ENCODE measurements at regions not wholly inside any gene's neighbourhood (a gene's known extent, or its start where the extent isn't known, plus 50 kb on each side); places are given as distances from the start of the nearest gene placed in this dataset.
A peak's percentile ranks its signal among the peaks of the same experiment; 100 is the strongest.

DNA sequence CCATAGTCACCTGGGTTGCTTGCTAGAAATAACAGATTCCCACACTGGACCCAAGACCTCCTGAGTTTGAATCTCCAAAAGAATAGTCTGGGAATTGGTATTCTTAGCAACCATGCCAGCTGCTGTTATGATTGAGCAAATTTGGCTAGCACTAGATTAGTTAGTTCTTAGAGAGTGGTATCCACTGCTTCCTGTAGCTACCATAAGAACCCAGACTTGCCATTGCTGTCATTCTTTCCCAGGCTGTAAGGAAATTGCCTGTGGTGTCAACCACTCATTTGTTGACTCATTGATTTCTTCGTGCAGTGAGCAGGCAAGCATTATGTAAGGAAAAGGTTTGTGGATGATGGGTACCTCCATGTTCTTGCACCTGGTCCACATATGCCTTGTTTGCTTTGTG, 201.8 kb upstream of the RGS6 start:
- peaks cover 63 to 82% of the 10 kb centered on the region in 2 donors for H3K36me3 Mint-ChIP-seq
- no peaks in the 10 kb centered on the region for H3K4me1 Mint-ChIP-seq
- Histone ChIP-seq H3K27ac (ENCODE audit: low read depth, low read length) (no peak overlapping the region), H3K9me3 (ENCODE audit: control insufficient read depth in 1 of 2, low read length in 2 of 2) (no peaks in the 10 kb centered on the region), H3K27me3 (ENCODE audit: insufficient read depth, low read length) (no peaks in the 10 kb centered on the region), H3K36me3 (ENCODE audit: insufficient read depth, low read length) (peaks cover 28% of the 10 kb centered on the region), H3K4me3 (ENCODE audit: low read length in 2 of 2) (no peak overlapping the region), H3K4me1 (ENCODE audit: insufficient read depth, low read length) (no peaks in the 10 kb centered on the region)
- no peaks in the 10 kb centered on the region for H3K9me3 Mint-ChIP-seq
- intact Hi-C loops (cut with micrococcal nuclease) = no loop called here
- CTCF ChIA-PET (ENCODE audit: partially characterized antibody) = no interaction called here
- H3K4me3 Mint-ChIP-seq = no peak overlapping the region
- H3K27ac Mint-ChIP-seq = no peak overlapping the region
- DNase-seq = no peak
- POLR2A ChIA-PET (ENCODE audit: partially characterized antibody) = no interaction called here
- no peaks in the 10 kb centered on the region for H3K27me3 Mint-ChIP-seq

DNA sequence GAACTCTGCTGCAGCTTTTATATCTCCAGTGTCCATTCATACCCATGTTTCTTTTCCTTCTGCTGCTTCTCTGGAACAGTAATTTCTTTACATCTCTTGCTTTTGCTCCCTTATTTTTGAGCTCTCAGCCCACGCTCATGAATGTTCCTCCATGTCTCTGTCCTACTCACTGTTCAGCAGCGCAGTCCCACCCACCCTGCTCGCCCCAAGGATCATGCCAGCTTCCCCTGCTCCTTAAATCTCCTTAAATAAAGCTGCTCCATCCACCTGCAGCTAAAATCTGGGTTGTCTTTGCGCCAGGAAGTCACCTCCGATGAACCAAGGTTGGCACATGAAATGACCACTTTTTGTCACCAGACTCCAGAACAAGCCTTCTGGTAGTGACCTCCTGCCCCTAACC, 201.1 kb upstream of the RGS6 start:
- Histone ChIP-seq H3K27me3 (ENCODE audit: insufficient read depth, low read length) (no peaks in the 10 kb centered on the region), H3K4me1 (ENCODE audit: insufficient read depth, low read length) (no peaks in the 10 kb centered on the region), H3K4me3 (ENCODE audit: low read length in 2 of 2) (no peak overlapping the region), H3K36me3 (ENCODE audit: insufficient read depth, low read length) (peaks cover 32% of the 10 kb centered on the region), H3K9me3 (ENCODE audit: control insufficient read depth in 1 of 2, low read length in 2 of 2) (no peaks in the 10 kb centered on the region), H3K27ac (ENCODE audit: low read depth, low read length) (no peak overlapping the region)
- ChIA-PET CTCF (ENCODE audit: partially characterized antibody) (no interaction called here), POLR2A (ENCODE audit: partially characterized antibody) (no interaction called here)
- no peak for DNase-seq
- peak overlapping the region in 1 of 7 donors; percentile 1 for H3K27ac Mint-ChIP-seq
- H3K36me3 Mint-ChIP-seq = peaks cover 63 to 82% of the 10 kb centered on the region in 2 donors
- no peaks in the 10 kb centered on the region for H3K27me3 Mint-ChIP-seq
- H3K9me3 Mint-ChIP-seq = no peaks in the 10 kb centered on the region
- intact Hi-C loops (cut with micrococcal nuclease) = no loop called here
- no peak overlapping the region for H3K4me3 Mint-ChIP-seq
- H3K4me1 Mint-ChIP-seq = no peaks in the 10 kb centered on the region

DNA sequence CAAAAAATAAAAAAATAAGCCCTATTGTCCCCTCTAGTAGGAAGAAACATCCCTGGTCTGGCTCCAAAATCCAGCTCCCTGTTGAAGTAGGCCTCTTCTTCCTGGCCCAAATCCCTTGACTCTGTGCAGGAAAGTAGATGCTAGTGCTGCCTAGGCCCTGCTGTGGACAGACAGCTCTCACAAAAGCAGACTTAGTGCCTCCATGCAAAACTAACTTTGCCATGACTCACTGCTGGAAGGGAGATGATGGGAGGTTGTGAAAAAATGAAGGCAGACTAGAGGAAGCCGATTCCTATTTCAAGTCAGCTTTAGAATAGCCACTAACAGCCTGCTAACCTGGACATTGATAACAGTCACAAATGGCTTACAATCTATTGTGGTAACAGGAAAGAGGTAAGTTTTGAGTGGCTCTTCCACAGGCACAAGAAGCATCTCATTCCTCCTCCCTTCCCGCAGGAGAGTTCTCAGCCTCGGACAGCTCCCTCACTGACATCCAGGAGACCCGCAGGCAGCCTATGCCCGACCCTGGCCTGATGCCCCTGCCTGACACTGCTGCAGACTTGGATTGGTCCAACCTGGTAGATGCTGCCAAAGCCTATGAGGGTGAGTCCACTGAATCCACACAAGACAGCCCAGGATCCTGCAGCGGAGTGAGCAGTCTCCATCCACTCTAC, 198.9 kb upstream of the RGS6 start:
- no peaks in the 10 kb centered on the region for H3K4me1 ChIP-seq (ENCODE audit: insufficient read depth, low read length)
- Mint-ChIP-seq H3K4me3 (no peak overlapping the region), H3K9me3 (no peaks in the 10 kb centered on the region), H3K4me1 (no peaks in the 10 kb centered on the region), H3K27ac (peak overlapping the region in 2 of 7 donors; percentile 36 to 53), H3K36me3 (peaks cover 75 to 90% of the 10 kb centered on the region in 2 donors), H3K27me3 (no peaks in the 10 kb centered on the region)
- ChIA-PET POLR2A (ENCODE audit: partially characterized antibody) (no interaction called here), CTCF (ENCODE audit: partially characterized antibody) (interaction anchor here (1.2 kb wide), 1 partner anchor 19 kb away, joined by 6 read pairs; no protein-coding TSS in a partner anchor)
- no peaks in the 10 kb centered on the region for H3K27me3 ChIP-seq (ENCODE audit: insufficient read depth, low read length)
- peaks cover 38% of the 10 kb centered on the region for H3K36me3 ChIP-seq (ENCODE audit: insufficient read depth, low read length)
- no peak overlapping the region for H3K27ac ChIP-seq (ENCODE audit: low read depth, low read length)
- no peaks in the 10 kb centered on the region for H3K9me3 ChIP-seq (ENCODE audit: control insufficient read depth in 1 of 2, low read length in 2 of 2)
- H3K4me3 ChIP-seq (ENCODE audit: low read length in 2 of 2) = no peak overlapping the region
- no peak for DNase-seq
- intact Hi-C loops (cut with micrococcal nuclease) = no loop called here

DNA sequence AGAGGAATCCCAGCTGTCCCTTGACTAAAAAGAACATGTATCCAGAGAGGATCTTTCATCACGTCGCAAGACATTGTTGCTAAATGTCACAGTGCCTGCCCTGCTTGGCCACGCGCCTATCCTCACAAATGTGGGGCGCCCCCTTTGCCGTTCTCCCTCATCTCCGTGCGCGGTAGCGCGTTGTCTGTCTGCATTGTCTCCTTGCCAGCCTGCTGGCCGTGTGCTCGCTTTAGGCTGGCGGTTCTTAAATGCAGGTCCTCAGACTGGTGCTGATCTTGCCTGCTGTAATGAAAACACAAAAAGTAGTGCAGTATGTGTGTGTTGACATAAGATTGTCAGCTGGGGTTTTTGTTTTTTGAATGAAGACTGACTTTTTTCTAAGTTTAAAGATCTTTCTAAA, 198.2 kb upstream of the RGS6 start:
- Mint-ChIP-seq H3K4me3 (no peak overlapping the region), H3K27me3 (no peaks in the 10 kb centered on the region), H3K9me3 (no peaks in the 10 kb centered on the region), H3K4me1 (no peaks in the 10 kb centered on the region), H3K27ac (no peak overlapping the region), H3K36me3 (peaks cover 74 to 91% of the 10 kb centered on the region in 2 donors)
- Histone ChIP-seq H3K9me3 (ENCODE audit: control insufficient read depth in 1 of 2, low read length in 2 of 2) (no peaks in the 10 kb centered on the region), H3K27me3 (ENCODE audit: insufficient read depth, low read length) (no peaks in the 10 kb centered on the region), H3K27ac (ENCODE audit: low read depth, low read length) (no peak overlapping the region), H3K4me3 (ENCODE audit: low read length in 2 of 2) (no peak overlapping the region), H3K36me3 (ENCODE audit: insufficient read depth, low read length) (peaks cover 38% of the 10 kb centered on the region), H3K4me1 (ENCODE audit: insufficient read depth, low read length) (no peaks in the 10 kb centered on the region)
- POLR2A ChIA-PET (ENCODE audit: partially characterized antibody) = no interaction called here
- intact Hi-C loops (cut with micrococcal nuclease) = no loop called here
- CTCF ChIA-PET (ENCODE audit: partially characterized antibody) = no interaction called here
- DNase-seq = no peak

DNA sequence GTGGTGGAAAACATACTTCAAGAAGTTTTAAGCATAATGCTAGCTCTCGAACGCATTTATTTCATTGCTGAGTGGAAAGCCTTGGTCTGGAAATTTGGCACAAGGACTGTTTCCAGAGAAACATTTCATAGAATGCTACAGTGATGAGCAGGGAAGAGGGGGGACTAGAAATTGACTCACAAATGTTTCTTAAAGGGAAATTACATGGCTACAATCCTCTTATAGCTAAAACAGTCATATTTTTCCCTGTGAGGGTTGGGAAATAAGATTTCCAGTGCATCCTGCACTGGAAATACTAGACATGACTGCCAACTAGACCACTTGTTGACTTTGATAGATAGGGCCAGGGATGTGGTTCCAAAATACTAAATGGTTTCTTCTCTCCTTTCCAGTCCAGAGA, 197.3 kb upstream of the RGS6 start:
- intact Hi-C loops (cut with micrococcal nuclease) = no loop called here
- peak overlapping the region in 1 of 7 donors; percentile 35 for H3K27ac Mint-ChIP-seq
- peaks cover 67 to 85% of the 10 kb centered on the region in 2 donors for H3K36me3 Mint-ChIP-seq
- H3K27me3 Mint-ChIP-seq = no peaks in the 10 kb centered on the region
- H3K27me3 ChIP-seq (ENCODE audit: insufficient read depth, low read length) = no peaks in the 10 kb centered on the region
- no peaks in the 10 kb centered on the region for H3K9me3 Mint-ChIP-seq
- no peak overlapping the region for H3K4me3 Mint-ChIP-seq
- H3K4me3 ChIP-seq (ENCODE audit: low read length in 2 of 2) = no peak overlapping the region
- no peak overlapping the region for H3K27ac ChIP-seq (ENCODE audit: low read depth, low read length)
- DNase-seq = no peak
- no peaks in the 10 kb centered on the region for H3K4me1 ChIP-seq (ENCODE audit: insufficient read depth, low read length)
- H3K9me3 ChIP-seq (ENCODE audit: control insufficient read depth in 1 of 2, low read length in 2 of 2) = no peaks in the 10 kb centered on the region
- H3K4me1 Mint-ChIP-seq = no peaks in the 10 kb centered on the region
- CTCF ChIA-PET (ENCODE audit: partially characterized antibody) = interaction anchor here (1.4 kb wide), 1 partner anchor 16 kb away, joined by 3 read pairs; no protein-coding TSS in a partner anchor
- POLR2A ChIA-PET (ENCODE audit: partially characterized antibody) = no interaction called here
- peaks cover 33% of the 10 kb centered on the region for H3K36me3 ChIP-seq (ENCODE audit: insufficient read depth, low read length)

DNA sequence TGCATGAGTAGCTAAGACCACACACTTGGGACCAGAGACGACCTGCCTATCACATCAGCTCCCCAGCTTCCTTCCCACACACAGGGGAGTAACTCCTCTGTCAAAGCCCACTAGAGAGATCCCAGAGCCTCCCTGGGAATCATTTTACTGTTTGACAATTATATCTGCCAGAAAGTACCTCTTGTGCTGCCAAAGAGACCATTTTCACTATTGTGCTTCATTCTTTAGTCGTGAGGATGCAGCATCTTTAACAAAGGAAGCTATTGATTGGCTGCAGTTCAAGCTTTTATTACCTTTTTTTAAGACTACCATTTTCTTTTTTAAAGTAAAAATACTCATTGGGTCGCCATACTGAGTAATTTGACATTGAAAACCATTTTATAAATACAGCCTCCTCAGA, 194.5 kb upstream of the RGS6 start:
- H3K27ac ChIP-seq (ENCODE audit: low read depth, low read length) = no peak overlapping the region
- Mint-ChIP-seq H3K27ac (peak overlapping the region in 2 of 7 donors; percentile 25 to 68), H3K36me3 (peaks cover 45 to 60% of the 10 kb centered on the region in 2 donors), H3K4me1 (no peaks in the 10 kb centered on the region), H3K27me3 (no peaks in the 10 kb centered on the region), H3K4me3 (no peak overlapping the region), H3K9me3 (no peaks in the 10 kb centered on the region)
- no peaks in the 10 kb centered on the region for H3K4me1 ChIP-seq (ENCODE audit: insufficient read depth, low read length)
- ChIA-PET POLR2A (ENCODE audit: partially characterized antibody) (interaction anchor here (0.7 kb wide), 1 partner anchor 148 kb away, joined by 3 read pairs; no protein-coding TSS in a partner anchor), CTCF (ENCODE audit: partially characterized antibody) (interaction anchor here (3.6 kb wide), 1 partner anchor 14 kb away, joined by 19 read pairs; no protein-coding TSS in a partner anchor)
- peaks cover 26% of the 10 kb centered on the region for H3K36me3 ChIP-seq (ENCODE audit: insufficient read depth, low read length)
- no peak overlapping the region for H3K4me3 ChIP-seq (ENCODE audit: low read length in 2 of 2)
- intact Hi-C loops (cut with micrococcal nuclease) = no loop called here
- no peaks in the 10 kb centered on the region for H3K27me3 ChIP-seq (ENCODE audit: insufficient read depth, low read length)
- H3K9me3 ChIP-seq (ENCODE audit: control insufficient read depth in 1 of 2, low read length in 2 of 2) = no peaks in the 10 kb centered on the region
- no peak for DNase-seq

DNA sequence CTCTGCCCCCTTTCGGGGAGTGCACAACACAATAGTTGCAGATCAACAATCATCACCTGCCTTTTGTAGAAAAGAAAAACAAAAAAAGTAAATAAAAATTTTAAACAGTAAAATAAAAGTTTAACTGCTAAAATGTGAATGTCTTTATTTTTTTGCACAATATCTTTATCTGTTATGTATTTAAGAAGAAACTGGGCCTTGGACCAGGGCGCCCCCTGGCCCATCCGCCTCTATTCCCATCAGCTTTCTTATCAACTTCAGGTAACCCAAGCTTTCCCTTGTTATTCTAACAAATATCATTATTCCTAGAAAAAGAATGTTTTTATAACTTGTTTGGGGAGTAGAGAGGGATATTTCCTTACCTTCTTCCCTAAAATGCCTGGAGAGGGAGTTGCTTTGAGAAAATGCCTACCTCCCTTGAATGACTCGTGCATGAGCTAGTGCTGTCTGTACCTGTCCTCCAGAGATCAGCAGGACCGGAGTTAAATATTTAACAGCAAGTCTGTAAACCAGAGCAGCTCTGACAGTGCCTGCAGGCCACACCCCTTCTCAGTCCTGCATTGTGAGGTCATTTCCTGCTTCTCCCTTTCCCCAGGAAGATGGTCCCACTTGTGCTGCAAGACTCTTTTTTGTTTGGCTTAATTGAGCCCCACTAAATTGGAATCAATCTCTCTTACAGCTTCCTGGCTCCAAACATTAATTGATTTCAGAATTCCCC, 192.8 kb upstream of the RGS6 start:
- peaks cover 0 to 1% (median 0%) of the 10 kb centered on the region in 4 donors for H3K4me1 Mint-ChIP-seq

More for the DNA sequence above, 192.8 kb upstream of the RGS6 start:
- peaks cover 31 to 46% of the 10 kb centered on the region in 2 donors for H3K36me3 Mint-ChIP-seq
- no peaks in the 10 kb centered on the region for H3K9me3 Mint-ChIP-seq
- no peak overlapping the region for H3K27ac ChIP-seq (ENCODE audit: low read depth, low read length)
- CTCF ChIA-PET (ENCODE audit: partially characterized antibody) = interaction anchor here (1.5 to 3.6 kb wide), 2 partner anchors 13 to 418 kb away, joined by 3 to 19 read pairs; no protein-coding TSS in a partner anchor
- H3K4me3 Mint-ChIP-seq = no peak overlapping the region
- POLR2A ChIA-PET (ENCODE audit: partially characterized antibody) = no interaction called here
- no peak for DNase-seq
- intact Hi-C loops (cut with micrococcal nuclease) = no loop called here
- H3K4me1 ChIP-seq (ENCODE audit: insufficient read depth, low read length) = no peaks in the 10 kb centered on the region
- no peaks in the 10 kb centered on the region for H3K9me3 ChIP-seq (ENCODE audit: control insufficient read depth in 1 of 2, low read length in 2 of 2)
- H3K27me3 ChIP-seq (ENCODE audit: insufficient read depth, low read length) = no peaks in the 10 kb centered on the region
- H3K36me3 ChIP-seq (ENCODE audit: insufficient read depth, low read length) = peaks cover 19% of the 10 kb centered on the region
- peak overlapping the region in 2 of 7 donors; percentile 30 to 63 for H3K27ac Mint-ChIP-seq
- H3K4me3 ChIP-seq (ENCODE audit: low read length in 2 of 2) = no peak overlapping the region
- peaks cover 0 to 4% of the 10 kb centered on the region in 2 donors for H3K27me3 Mint-ChIP-seq

All from CD4-positive, alpha-beta memory T cell (primary cell).